ENCODE measurements at regions not wholly inside any gene's neighbourhood (a gene's known extent, or its start where the extent isn't known, plus 50 kb on each side); places are given as distances from the start of the nearest gene placed in this dataset.

- TF ChIP-seq CTCF (IDR thresholded peaks at IDR 0.05; ENCODE audit: low read depth, low read length) (no peak), MAX (IDR thresholded peaks at IDR 0.05; ENCODE audit: low read depth, low read length) (no peak), POLR2A (IDR thresholded peaks at IDR 0.05; ENCODE audit: extremely low read depth, insufficient read length) (no peak)
These were observed 68.6 kb upstream of the NPHP3 start for GRCh38 chr3:132790806-132791205.
